GM18870 (cell line): ENCODE measurements at regions not wholly inside any gene's neighbourhood (a gene's known extent, or its start where the extent isn't known, plus 50 kb on each side); places are given as distances from the start of the nearest gene placed in this dataset.
"Not testable (repeated sequence)": the region's sequence is repeated elsewhere in the genome, so short reads cannot be mapped to it uniquely, and the experiment has no call there.

ENCODE experiments used
- ATAC-seq: cut with Tn5 transposase; IDR thresholded peaks from one replicate; pipeline ENCODE4 v1.9.1; 2021; ENCODE audit warnings: moderate library complexity; ENCODE audit not compliant: unreplicated experiment

GRCh38 chr4:154035341-154035740 is 246.5 kb upstream of the SFRP2 start:
- no peak for ATAC-seq

- no peak for ATAC-seq
These were observed 245.0 kb upstream of the SFRP2 start for GRCh38 chr4:154033921-154034320.

- ATAC-seq, result no peak
These were observed 244.0 kb upstream of the SFRP2 start for GRCh38 chr4:154032914-154033313.

GRCh38 chr4:154030746-154031145 is 241.9 kb upstream of the SFRP2 start:
- ATAC-seq, result no peak

GRCh38 chr4:154030152-154030551 is 241.3 kb upstream of the SFRP2 start:
- ATAC-seq, result no peak

GRCh38 chr4:154029171-154029570 is 240.3 kb upstream of the SFRP2 start:
- no peak for ATAC-seq

GRCh38 chr4:154025110-154025509 is 236.2 kb upstream of the SFRP2 start:
- ATAC-seq, result no peak

- no peak for ATAC-seq
These were observed 235.3 kb upstream of the SFRP2 start for GRCh38 chr4:154024097-154024694.

GRCh38 chr4:154023671-154024070 is 234.8 kb upstream of the SFRP2 start:
- not testable (repeated sequence) for ATAC-seq

GRCh38 chr4:154019811-154020210 is 230.9 kb upstream of the SFRP2 start:
- ATAC-seq, result no peak

- no peak for ATAC-seq
These were observed 229.8 kb upstream of the SFRP2 start for GRCh38 chr4:154018659-154019058.

GRCh38 chr4:154015578-154015977 is 226.7 kb upstream of the SFRP2 start:
- ATAC-seq, result no peak

GRCh38 chr4:154014407-154015321 is 225.8 kb upstream of the SFRP2 start:
- no peak for ATAC-seq

- no peak for ATAC-seq
These were observed 224.7 kb upstream of the SFRP2 start for GRCh38 chr4:154013576-154013975.

- no peak for ATAC-seq
These were observed 221.5 kb upstream of the SFRP2 start for GRCh38 chr4:154010371-154010770.

- no peak for ATAC-seq
These were observed 220.9 kb upstream of the SFRP2 start for GRCh38 chr4:154009788-154010187.

- ATAC-seq, result no peak
These were observed 220.3 kb upstream of the SFRP2 start for GRCh38 chr4:154009191-154009590.

- no peak for ATAC-seq
These were observed 216.3 kb upstream of the SFRP2 start for GRCh38 chr4:154005171-154005520.

GRCh38 chr4:154004507-154005170 is 215.8 kb upstream of the SFRP2 start:
- ATAC-seq, result no peak

- ATAC-seq, result no peak
These were observed 215.1 kb upstream of the SFRP2 start for GRCh38 chr4:154004016-154004415.

GRCh38 chr4:154003378-154003777 is 214.5 kb upstream of the SFRP2 start:
- no peak for ATAC-seq

- ATAC-seq, result no peak
These were observed 212.3 kb upstream of the SFRP2 start for GRCh38 chr4:154001193-154001592.
